ENCODE measurements at regions not wholly inside any gene's neighbourhood (a gene's known extent, or its start where the extent isn't known, plus 50 kb on each side); places are given as distances from the start of the nearest gene placed in this dataset.
"Not testable (repeated sequence)": the region's sequence is repeated elsewhere in the genome, so short reads cannot be mapped to it uniquely, and the experiment has no call there.

DNA sequence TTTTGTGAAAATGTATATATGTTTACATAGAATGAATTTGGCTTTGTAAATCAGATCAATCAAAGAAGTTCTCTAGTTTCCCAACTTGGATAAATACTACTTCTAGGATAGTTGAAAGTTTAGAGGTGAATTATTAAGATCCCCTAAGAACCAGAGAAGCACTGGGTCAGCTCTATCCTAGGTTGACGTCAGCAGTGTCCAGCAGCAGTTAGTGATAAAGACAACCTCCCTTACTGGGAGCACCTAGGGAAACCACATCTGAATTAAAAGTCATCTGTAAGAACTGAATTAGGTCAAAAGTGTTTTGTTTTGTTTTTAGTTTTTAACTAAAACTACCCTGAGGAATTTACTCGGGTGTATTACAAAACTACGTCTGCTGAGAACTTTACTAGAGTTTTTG, 178.0 kb downstream of the POLR1F start:
- no peak for DNase-seq

DNA sequence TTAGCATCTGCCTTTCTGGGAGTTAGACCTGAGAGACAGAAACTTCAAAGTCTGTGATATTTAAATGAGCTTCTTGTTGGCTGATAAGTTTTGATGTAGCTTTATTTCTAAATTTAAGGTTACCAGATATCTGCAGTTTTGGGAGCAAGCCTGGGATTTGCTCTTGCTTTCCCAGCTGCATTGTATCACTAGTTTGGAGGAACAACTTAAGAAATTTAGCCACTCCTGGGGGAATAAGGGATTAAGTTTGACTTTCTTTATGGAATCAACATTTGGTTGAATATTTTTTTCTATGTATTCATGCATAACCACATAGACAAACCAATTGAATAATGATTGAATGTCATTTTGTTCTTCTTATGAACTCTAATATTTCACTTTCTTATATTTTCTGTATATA, 178.6 kb downstream of the POLR1F start:
- no peak for DNase-seq

DNA sequence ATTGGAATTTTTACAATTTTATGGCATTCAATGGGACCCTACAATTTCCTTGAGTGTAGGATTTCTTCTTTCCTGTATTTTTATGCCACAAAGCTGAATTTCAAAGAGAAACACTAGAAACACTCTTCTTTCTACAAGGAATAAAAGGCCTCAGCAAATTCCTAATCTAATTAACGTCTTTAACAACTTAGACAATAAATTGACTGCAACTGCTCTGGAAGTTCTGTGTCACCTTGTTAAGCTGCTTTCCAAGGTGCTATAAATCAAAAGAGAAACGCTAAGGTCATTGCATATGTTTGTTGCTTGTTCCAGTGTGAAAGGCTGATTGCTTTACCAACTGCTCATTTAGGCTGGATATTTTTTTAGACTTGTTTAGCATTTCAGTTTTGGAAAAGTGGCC, 182.2 kb downstream of the POLR1F start:
- no peak for DNase-seq

DNA sequence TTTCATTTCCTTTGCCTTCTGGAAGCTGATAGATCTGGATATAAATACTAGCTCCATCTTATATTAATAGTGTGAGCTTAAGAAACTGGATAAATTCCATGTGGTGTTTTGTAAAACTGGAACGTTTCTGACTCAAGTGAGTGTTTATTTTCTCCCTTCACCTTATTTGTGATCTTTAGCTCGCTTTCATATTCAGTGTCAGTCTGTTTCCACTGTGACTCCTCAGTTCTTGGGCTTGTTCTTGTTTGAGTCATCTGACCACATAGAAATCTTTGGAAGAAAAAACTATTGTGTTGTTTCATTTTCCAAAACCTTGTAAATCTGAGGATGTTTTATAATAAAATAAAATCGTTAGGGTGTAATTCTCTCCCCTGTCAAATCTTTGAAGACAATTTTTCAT, 186.4 kb downstream of the POLR1F start:
- DNase-seq = peak; percentile 93

DNA sequence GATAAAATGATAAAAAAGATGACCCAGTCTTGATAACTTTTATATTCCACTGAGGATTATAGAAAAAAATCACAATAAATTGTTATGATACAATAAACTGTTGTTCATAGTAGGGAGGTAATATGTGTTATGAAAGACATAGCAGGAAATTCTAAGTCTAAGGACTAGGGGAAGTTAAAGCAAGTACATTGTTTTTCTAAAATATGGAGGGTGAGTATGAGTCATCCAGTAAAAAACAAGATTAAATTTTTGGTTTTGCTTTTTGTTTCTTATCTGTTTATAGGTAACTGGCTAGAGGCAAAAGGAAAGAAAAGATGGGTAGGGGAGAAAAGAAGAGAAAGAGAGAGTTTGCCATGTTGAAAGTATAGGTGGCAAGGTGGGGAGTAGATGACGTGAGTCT, 188.4 kb downstream of the POLR1F start:
- DNase-seq = no peak

DNA sequence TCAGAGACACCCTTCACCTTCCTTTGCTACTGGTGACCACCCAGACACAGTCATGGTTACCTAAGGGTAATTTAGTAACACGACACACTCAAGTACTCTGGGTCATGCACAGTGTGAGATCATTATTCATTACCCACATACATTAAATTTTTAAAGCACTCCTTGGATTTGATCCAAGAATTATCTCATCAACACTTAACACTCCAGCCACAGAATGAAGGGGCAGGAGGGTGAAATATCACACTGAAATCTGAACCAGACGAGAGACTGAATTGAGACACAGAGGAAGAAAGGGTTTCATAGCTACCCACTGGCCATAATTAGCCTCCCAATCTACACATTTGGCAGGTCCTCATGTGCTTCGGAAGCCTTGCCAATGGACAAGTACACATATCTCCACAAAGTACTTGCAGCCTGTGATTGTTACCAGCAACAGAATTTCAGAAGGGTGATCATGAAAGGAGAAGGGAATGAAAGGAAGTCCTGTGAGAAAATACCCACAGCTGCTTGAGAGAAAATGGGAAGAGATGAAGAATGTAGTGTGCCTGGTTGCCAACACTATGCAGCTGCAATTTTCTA, 189.3 kb downstream of the POLR1F start:
- peak; percentile 46 for DNase-seq

DNA sequence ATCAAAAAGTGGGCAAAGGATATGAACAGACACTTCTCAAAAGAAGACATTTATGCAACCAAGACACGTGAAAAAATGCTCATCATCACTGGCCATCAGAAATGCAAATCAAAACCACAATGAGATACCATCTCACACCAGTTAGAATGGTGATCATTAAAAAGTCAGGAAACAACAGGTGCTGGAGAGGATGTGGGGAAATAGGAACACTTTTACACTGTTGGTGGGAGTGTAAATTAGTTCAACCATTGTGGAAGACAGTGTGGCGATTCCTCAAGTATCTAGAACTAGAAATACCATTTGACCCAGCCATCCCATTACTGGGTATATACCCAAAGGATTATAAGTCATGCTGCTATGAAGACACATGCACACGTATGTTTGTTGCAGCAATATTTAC, 191.3 kb downstream of the POLR1F start:
- not testable (repeated sequence) for DNase-seq

DNA sequence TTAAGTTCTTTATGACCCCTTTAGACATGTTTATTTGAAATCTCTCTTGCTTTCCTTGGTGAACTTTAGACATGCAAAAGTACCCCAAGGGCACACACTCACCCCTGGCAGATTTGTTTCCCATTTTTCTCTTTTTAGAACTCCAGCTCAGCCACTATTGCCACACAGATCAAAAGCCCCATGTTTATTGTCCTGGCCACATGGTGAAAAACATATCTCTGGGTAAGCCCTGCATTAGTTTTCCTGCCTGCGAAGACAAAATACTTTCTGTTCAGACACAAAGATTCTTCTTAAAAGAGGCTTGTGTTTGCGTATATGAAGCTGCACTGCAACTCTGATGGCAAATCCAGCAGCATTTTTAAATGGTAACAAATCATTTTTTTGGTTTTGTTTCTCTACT, 200.0 kb downstream of the POLR1F start:
- DNase-seq = no peak

DNA sequence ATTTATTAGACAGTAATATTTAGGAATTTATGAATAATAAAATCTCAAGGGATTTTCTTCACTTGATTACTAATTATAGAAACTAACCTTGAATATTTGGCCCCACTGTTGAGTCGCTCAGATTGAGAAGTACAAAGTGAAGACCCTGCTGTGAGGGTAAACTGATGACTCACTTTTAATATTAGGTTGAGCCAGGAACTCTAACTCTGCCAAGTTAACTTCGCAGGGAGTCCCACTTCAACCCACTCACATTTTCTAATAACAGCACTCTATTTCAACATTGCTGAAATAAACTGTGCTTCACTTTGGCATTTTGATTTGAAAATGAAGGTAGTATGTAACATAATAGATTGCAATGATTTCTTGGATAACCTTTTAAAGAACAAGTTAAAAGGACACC, 200.7 kb downstream of the POLR1F start:
- no peak for DNase-seq

DNA sequence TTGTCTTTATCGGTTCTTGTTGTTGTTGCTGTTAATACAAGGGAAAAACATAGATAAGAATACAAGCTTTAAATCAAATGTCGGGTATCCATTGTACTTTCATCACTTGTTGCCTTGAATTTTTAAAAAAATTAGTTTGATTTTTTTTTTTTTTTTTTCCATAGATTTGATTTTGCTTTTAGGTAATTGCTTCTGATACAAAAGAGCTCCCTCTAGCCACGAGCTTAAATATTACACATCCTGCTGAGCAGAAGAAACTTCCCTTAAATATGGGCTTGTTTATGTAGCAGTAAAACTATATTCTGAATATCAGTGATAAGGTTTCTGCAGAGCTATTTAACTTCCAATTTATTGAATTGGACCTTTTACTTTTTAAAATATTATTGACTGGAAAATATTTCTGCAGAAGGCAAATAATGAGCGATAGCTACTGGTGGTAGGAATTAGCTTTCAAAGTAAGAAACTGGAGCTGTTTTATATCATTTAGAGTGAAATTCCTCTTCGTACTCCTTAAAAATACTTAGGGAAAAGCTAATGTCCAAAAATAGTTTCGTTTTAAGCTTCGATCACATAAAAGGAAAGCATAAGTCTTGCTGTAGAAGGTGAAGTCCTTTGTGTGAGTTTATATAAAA, 216.9 kb downstream of the POLR1F start:
- peak; percentile 47 for DNase-seq

DNA sequence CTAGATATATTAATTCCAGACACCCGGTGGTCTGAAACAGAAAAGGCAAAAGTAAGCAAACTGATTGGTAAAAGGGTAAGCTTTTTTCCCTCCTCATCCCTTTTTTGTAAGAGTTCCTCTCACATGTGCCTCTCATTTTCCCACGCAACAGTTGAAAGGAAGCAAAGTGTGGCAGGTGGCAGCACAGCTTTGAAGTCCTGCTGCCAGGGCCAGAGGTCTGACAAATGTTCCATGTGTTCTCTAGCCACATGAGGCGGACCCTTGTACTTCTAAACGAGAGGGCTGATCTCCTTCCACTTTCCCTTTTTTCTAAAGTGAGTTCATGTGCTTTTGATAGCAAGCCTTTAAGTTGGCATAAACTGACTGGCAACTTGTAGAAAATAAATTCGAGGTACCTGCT, 217.5 kb downstream of the POLR1F start:
- no peak for DNase-seq

DNA sequence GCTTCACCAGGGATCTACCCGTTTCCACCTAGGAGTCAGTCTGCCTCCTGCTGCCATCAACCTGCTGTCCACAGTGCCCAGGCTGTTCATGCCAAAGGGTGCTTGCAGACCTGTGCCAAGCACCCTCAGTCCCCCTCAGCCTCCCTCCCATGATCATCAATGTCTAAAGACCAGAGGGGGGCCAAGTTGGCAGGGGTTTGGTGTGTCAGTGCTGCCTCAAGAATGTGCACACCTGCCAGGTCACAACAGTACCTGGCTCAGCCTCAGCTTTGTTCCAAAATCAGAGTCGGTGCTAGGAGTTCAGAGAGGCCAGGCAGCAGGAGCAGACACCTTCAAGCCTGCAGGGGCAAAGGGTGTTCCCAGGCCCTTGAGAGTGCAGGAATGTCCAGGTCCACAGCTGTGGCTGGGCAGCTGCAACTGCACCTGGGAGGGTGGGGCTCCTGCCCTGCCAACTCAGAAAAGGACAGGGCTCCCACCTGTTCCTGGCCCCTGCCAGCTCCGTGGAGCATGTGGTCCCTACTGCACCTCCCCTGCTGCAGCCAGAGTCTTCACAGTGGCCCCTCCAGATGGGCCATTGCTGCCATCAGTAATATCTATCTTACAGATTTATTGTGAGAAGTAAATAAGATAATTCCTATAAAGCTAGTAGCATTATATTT, 219.5 kb downstream of the POLR1F start:
- no peak for DNase-seq

DNA sequence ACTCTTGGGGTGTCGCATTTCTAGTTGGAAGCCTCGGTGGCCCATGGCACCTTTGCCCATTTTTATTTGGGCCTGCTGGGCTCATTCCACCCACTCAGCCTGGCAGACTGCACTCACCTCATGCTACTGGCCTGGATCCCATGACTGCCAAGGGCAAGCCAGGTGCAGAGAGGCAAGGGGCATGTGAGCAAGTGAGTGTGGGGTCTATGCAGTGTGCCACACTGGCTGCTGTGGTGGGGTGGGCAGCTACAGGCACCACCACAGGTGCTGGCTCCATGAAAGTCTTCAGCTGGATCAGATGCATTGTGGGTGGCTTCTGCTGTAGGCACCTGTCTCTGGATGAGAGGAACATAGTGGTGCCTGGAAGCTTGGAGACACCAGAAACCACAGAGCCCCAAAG, 220.8 kb downstream of the POLR1F start:
- no peak for DNase-seq

DNA sequence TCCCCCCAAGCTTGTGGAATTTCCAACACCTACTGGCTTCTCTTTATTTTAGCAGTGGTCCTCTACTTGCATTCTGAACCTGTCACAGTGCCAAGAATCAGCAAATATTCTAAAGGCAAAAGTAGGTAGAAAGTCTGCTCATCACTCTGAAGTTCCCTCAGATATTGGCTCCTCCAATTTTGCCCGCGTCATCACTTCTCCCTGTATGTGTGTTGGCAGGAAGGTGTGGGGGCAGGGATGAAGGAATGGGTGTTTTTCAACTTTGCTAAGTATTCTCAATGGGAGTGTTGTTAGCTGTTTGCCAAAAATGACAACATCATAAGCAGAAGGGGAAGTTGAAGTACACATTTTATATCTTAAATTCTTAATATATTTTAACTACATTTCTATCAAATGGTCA, 226.2 kb downstream of the POLR1F start:
- no peak for DNase-seq

DNA sequence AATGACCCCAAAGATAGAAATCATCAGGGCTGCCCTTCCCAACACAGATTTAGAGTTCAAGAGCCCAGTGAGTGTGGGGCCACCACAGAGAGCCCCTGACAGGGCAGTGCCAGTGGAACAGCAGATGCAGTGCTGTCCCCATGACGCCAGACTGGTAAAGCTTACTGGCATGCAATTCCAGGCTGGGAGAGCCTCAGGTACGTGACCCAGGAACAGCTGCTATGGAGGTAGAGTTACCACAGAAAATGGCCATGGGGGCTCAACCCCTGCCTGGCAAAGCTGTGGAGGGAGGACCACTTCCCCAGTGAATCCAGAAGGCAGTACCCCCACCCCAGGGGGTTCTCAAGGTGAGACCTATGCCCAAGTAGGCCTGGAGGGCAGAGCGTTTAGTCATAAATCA, 228.5 kb downstream of the POLR1F start:
- DNase-seq = no peak

DNA sequence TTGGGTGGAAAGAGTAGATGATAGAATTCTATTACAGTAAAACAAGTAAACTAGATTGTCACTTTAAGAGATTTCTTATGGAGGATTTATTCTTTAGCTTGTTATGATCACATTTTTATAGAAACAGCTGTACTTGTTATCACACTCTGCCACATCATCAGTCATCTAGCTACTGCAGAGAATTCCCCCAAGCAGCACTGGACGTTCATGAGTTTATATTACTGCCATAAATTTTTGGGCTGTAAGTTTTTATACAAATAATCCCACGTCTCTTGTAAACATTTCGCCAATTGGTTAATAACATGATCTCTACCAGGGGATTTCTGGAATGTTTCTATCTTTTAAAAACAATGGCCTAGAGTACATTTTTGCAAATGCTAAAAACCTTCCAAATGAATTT, 238.8 kb downstream of the POLR1F start:
- peak; percentile 35 for DNase-seq

DNA sequence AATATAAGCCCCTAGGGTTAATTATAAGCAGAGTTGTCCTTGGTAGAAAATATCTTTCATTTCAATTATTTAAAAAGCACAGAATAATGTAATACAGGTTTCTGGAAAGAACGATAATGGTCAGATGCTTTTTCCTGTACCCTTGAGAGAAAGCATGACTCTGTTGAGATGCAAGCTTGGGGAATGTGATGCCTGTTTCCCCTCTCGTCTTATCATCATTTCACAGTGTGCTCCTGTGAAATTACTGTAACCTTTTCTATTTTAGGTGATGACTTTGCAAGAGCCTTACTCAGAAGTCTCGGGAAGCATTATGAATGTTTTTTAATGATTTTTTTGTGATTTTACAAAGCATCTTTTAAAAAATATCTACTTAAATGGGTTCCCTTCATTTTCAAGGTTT, 243.0 kb downstream of the POLR1F start:
- DNase-seq = no peak

DNA sequence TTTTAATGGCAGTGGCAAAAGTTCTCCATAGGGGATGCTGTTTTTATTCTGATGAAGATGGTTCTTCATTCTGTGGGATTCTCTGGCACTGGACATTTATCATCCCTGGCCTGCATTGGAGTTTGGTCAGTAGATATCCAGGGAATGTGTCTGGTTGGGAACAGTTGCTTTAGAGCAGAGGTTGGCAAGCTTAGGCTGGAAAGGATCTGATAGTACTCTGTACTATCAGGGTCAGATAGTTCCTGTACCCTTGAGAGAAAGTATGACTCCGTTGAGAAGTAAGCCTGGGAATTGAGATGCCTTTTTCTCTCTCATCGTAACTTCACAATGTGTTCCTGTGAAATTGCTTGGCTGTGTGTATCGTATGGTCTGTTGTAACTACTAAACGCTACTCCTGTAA, 244.1 kb downstream of the POLR1F start:
- no peak for DNase-seq

DNA sequence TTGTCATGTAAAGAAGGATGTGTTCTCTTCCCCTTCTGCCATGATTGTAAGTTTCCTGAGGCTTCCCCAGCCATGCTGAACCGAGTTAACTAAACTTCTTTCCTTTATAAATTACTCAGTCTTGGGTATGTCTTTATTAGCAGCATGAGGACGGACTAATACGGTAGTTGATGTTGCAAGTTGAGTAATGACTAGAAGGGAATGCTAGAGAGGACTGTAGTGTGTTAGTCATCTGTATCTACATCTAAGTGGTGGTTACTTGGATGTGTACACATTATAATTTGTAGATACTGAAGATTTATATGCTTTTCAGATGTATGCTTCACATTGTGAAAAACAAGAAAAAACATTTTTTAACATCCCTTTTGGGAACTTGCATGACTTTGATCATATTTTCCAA, 244.6 kb downstream of the POLR1F start:
- no peak for DNase-seq

DNA sequence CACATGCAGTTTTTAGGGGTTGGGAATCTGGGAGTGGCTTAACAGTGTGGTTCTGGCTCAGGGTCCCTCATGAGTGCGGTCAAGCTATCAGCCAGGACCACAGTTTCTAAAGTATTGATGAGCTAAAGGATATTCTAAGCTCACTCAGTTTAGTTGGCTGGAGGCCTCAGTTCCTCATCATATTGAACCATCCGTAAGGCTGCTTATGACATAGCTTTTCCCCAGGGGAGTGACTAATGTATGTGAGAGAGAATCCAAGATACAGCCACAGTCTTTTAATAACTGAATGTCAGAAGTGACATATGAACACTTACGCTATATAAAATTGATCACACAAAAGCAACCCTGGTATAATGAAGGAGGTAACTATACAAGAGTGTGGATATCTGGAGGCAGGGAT, 245.3 kb downstream of the POLR1F start:
- DNase-seq = no peak

DNA sequence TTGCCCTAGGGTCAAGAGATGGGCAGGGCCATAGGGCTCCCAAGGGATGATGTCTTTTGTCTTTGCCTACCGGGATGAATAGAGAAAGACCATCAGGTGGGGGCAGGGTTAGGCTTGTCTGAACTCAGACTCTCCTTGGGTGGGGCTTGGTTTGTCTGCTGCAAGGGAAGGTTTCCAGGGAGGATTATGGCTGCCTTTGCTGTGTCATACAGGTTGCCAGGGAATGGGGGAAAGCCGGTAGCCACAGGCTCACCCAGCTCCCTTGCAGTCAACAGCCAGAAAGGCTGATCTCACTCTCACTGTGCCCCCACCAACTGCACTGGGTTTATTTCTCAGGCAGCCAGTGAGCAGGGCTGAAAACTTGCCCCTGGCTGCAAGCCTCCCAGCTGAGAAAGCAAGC, 253.2 kb downstream of the POLR1F start:
- no peak for DNase-seq

DNA sequence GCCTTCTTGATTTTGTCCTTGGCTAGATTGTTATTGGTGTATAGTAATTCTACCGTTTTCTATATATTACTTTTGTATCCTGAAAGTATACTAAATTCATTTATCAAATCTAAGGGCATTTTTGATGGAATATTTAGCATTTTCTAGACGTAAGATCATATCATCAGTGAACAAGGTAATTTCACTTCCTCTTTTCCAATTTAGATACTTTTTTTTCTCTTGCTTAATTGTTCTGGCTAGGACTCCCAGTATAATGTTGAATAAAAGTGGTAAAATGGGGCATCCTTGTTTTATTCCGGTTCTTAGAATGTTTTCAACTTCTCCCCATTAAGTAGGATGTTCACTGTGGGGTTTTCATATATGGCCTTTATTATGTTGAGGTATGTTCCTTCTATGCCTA, 260.7 kb downstream of the POLR1F start:
- no peak for DNase-seq

DNA sequence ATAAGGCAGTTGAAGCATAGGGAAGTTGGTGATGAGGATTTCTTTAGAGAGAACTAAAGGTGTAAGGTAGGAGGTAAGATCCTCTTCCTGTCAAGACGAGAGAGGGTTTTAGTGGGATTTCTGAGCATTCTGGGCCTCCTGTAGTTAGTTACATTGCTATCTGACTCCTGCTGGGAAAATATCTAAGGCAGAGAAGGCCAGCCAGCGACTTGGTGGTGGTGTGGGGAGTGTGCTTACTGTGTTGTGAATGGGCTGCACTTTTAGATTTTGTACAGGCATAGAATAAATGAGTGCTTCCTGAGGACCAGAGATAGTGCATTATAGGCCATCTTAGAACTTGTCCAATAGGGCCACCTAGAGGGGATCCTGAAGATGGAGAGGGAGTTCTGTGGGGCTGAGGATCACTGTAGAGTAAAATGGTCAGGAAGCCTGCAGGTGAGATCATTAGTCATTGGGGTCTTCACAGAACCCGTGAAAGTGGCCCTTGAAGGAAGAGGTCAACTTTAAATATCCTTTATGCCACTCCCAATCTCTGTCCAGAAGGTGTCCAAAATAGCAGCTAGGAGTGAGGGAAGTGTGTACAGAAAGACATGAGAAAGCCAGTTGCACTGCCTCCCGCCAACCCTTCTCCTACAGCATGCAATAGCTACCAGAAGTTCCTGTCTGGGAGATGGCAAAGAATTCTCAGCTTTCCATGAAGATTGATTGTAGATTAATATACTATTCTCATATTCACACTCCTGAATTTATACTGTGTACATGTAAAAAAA, 266.6 kb downstream of the POLR1F start:
- peak; percentile 78 for DNase-seq

DNA sequence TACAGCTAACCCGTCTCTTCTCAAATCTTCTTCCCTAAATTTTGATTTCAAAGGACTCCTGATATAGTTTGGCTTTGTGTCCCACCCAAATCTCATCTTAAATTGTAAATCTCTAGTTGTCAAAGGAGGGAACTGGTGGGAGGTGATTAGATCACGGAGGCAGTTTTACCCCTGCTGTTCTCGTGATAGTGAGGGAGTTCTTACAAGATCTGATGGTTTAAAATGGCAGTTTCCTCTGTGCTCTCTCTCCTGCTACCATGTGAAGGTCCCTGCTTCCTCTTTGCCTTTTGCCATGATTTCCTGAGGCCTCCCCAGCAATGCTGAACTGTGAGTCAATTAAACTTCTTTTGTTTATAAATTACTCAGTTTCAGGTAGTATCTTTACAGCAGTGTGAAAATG, 269.3 kb downstream of the POLR1F start:
- DNase-seq = no peak
